GM23248 (cell line): ENCODE measurements at regions not wholly inside any gene's neighbourhood (a gene's known extent, or its start where the extent isn't known, plus 50 kb on each side); places are given as distances from the start of the nearest gene placed in this dataset.

Source experiments
- DNase-seq: peaks from one replicate; pipeline ENCODE4 v3.0.0-alpha.2; 2015
- H2AFZ ChIP-seq: fragments of 200-600 bp; sonication (generic); 2 replicates; pipeline ENCODE4 v1.6.1; 2016; ENCODE audit warnings: antibody characterized with exemption
- H3F3A ChIP-seq: fragments of 200-600 bp; sonication (generic); 2 replicates; pipeline ENCODE4 v1.6.1; 2016; ENCODE audit warnings: mild to moderate bottlenecking, antibody characterized with exemption, mixed run types; ENCODE audit not compliant: insufficient read depth
- H3K27ac ChIP-seq: fragments of 200-600 bp; sonication (generic); 2 replicates; pipeline ENCODE4 v1.5.1; 2016; ENCODE audit warnings: mild to moderate bottlenecking
- H3K27me3 ChIP-seq: fragments of 200-600 bp; sonication (generic); replicated peaks from 2 replicates; pipeline ENCODE4 v1.6.1; 2016; ENCODE audit warnings: mild to moderate bottlenecking; ENCODE audit not compliant: insufficient read depth
- H3K36me3 ChIP-seq: fragments of 200-600 bp; sonication (generic); 2 replicates; pipeline ENCODE4 v1.6.1; 2016; ENCODE audit warnings: low read depth, mild to moderate bottlenecking
- H3K4me1 ChIP-seq: fragments of 200-600 bp; sonication (generic); 2 replicates; pipeline ENCODE4 v1.6.1; 2016; ENCODE audit warnings: mild to moderate bottlenecking; ENCODE audit not compliant: insufficient read depth
- H3K4me2 ChIP-seq: fragments of 200-600 bp; sonication (generic); one replicate; pipeline ENCODE4 v1.6.1; 2016; ENCODE audit warnings: mild to moderate bottlenecking; ENCODE audit not compliant: unreplicated experiment
- H3K4me3 ChIP-seq: fragments of 200-600 bp; sonication (generic); 2 replicates; pipeline ENCODE4 v1.5.1; 2016; ENCODE audit warnings: mild to moderate bottlenecking
- H3K79me2 ChIP-seq: fragments of 200-600 bp; sonication (generic); 2 replicates; pipeline ENCODE4 v1.6.1; 2016; ENCODE audit warnings: mild to moderate bottlenecking; ENCODE audit not compliant: insufficient read depth
- H3K9ac ChIP-seq: fragments of 200-600 bp; sonication (generic); 2 replicates; pipeline ENCODE4 v1.6.1; 2016; ENCODE audit warnings: mild to moderate bottlenecking
- H3K9me2 ChIP-seq: fragments of 200-600 bp; sonication (generic); 2 replicates; pipeline ENCODE4 v1.6.1; 2016; ENCODE audit warnings: mixed run types, mild to moderate bottlenecking, moderate library complexity; ENCODE audit not compliant: insufficient read depth
- H3K9me3 ChIP-seq: fragments of 200-600 bp; sonication (generic); one replicate; pipeline ENCODE4 v1.6.1; 2017; ENCODE audit warnings: low read depth
- H4K20me1 ChIP-seq: fragments of 200-600 bp; sonication (generic); 2 replicates; pipeline ENCODE4 v1.6.0; 2016; ENCODE audit not compliant: insufficient read depth
- EZH2 ChIP-seq: fragments of 200-600 bp; sonication (generic); IDR thresholded peaks from 2 replicates; pipeline ENCODE4 v1.6.1; 2018; ENCODE audit warnings: antibody characterized with exemption, mild to moderate bottlenecking; ENCODE audit not compliant: insufficient read depth, poor library complexity, severe bottlenecking
- EZH2phosphoT487 ChIP-seq: fragments of 200-600 bp; sonication (generic); IDR thresholded peaks from 2 replicates; pipeline ENCODE4 v1.6.1; 2018; ENCODE audit warnings: antibody characterized with exemption, moderate library complexity, mild to moderate bottlenecking, low read depth; ENCODE audit not compliant: insufficient read depth
- WGBS, 2 experiments: methylation state at CpG; one replicate each; pipeline ENCODE4 v1.1.6; 2015 to 2017; ENCODE audit warnings: low lambda C conversion rate in 2 of 2, low coverage in 1 of 2; ENCODE audit errors: missing lambda C conversion rate in 2 of 2; 5-methylcytosine and 5-hydroxymethylcytosine counted together
- in situ Hi-C: fragments of 300-500 bp; cut with MboI; formaldehyde crosslinking; loops from 2 replicates; pipeline ENCODE4 v1.15.0; 2020

GRCh38 chr5:178796165-178796945, 63.4 kb upstream of the ZNF354B start:
- H3K9ac ChIP-seq, result no peak overlapping the region
- H2AFZ ChIP-seq, result no peak overlapping the region
- H4K20me1 ChIP-seq, result no peaks in the 10 kb centered on the region
- no peak overlapping the region for H3K27ac ChIP-seq
- in situ Hi-C loops, result no loop called here
- H3K9me2 ChIP-seq, result no peaks in the 10 kb centered on the region
- H3K9me3 ChIP-seq, result no peaks in the 10 kb centered on the region
- no peaks in the 10 kb centered on the region for H3F3A ChIP-seq
- no peak overlapping the region for H3K4me3 ChIP-seq
- H3K4me1 ChIP-seq, result no peaks in the 10 kb centered on the region
- 32 to 37% methylated on average over 15 to 17 of the region's 17 CpGs for WGBS, 2 experiments
- no peaks in the 10 kb centered on the region for H3K36me3 ChIP-seq
- DNase-seq, result no peak
- no peaks in the 10 kb centered on the region for H3K79me2 ChIP-seq
- no peak for TF ChIP-seq EZH2
- TF ChIP-seq EZH2phosphoT487, result no peak
- no peak overlapping the region for H3K4me2 ChIP-seq
- no peaks in the 10 kb centered on the region for H3K27me3 ChIP-seq

GRCh38 chr5:178794433-178794832, 64.0 kb upstream of the ZNF354A start:
- 68 to 80% methylated on average over 16 of the region's 16 CpGs for WGBS, 2 experiments
- Histone ChIP-seq H3K9ac (no peak overlapping the region), H3K9me3 (no peaks in the 10 kb centered on the region)

GRCh38 chr5:178793696-178794095, 63.2 kb upstream of the ZNF354A start:
- no peak overlapping the region for H3K9ac ChIP-seq
- no peak overlapping the region for H3K27ac ChIP-seq
- H3K4me1 ChIP-seq, result no peaks in the 10 kb centered on the region
- no peaks in the 10 kb centered on the region for H3K79me2 ChIP-seq
- H3F3A ChIP-seq, result no peaks in the 10 kb centered on the region
- in situ Hi-C loops, result no loop called here
- no peak overlapping the region for H3K4me3 ChIP-seq
- no peaks in the 10 kb centered on the region for H3K27me3 ChIP-seq
- no peaks in the 10 kb centered on the region for H3K9me3 ChIP-seq
- no peaks in the 10 kb centered on the region for H3K36me3 ChIP-seq
- no peak for DNase-seq
- no peak overlapping the region for H2AFZ ChIP-seq
- H3K4me2 ChIP-seq, result no peak overlapping the region
- TF ChIP-seq EZH2 (no peak), EZH2phosphoT487 (no peak)
- WGBS, 2 experiments, result 65 to 67% methylated on average over 16 to 17 of the region's 17 CpGs
- no peaks in the 10 kb centered on the region for H4K20me1 ChIP-seq
- H3K9me2 ChIP-seq, result no peaks in the 10 kb centered on the region

More at GRCh38 chr5:178794433-178794832, 64.0 kb upstream of the ZNF354A start:
- no peaks in the 10 kb centered on the region for H4K20me1 ChIP-seq
- no peak overlapping the region for H3K4me2 ChIP-seq
- H3K4me1 ChIP-seq, result no peaks in the 10 kb centered on the region
- H3K79me2 ChIP-seq, result no peaks in the 10 kb centered on the region
- no peaks in the 10 kb centered on the region for H3K27me3 ChIP-seq
- no peak overlapping the region for H3K27ac ChIP-seq
- in situ Hi-C loops, result no loop called here
- no peaks in the 10 kb centered on the region for H3F3A ChIP-seq
- no peak overlapping the region for H3K4me3 ChIP-seq
- H3K9me2 ChIP-seq, result no peaks in the 10 kb centered on the region
- no peaks in the 10 kb centered on the region for H3K36me3 ChIP-seq
- no peak for DNase-seq
- no peak overlapping the region for H2AFZ ChIP-seq
- no peak for TF ChIP-seq EZH2phosphoT487
- no peak for TF ChIP-seq EZH2

- Histone ChIP-seq H3K27me3 (no peaks in the 10 kb centered on the region), H3K4me2 (no peak overlapping the region), H3K36me3 (no peaks in the 10 kb centered on the region), H3K4me3 (no peak overlapping the region), H2AFZ (no peak overlapping the region), H3K9me3 (no peaks in the 10 kb centered on the region), H3K9me2 (no peaks in the 10 kb centered on the region), H3K79me2 (no peaks in the 10 kb centered on the region), H3F3A (no peaks in the 10 kb centered on the region), H4K20me1 (no peaks in the 10 kb centered on the region), H3K9ac (no peak overlapping the region), H3K4me1 (no peaks in the 10 kb centered on the region), H3K27ac (no peak overlapping the region)
- TF ChIP-seq EZH2 (no peak), EZH2phosphoT487 (no peak)
- no peak for DNase-seq
- WGBS, 2 experiments, result 63 to 77% methylated on average over 12 of the region's 12 CpGs
- in situ Hi-C loops, result no loop called here
Observed at GRCh38 chr5:178793151-178793550, 62.7 kb upstream of the ZNF354A start.
